ENCODE measurements at regions not wholly inside any gene's neighbourhood (a gene's known extent, or its start where the extent isn't known, plus 50 kb on each side); places are given as distances from the start of the nearest gene placed in this dataset.
A peak's percentile ranks its signal among the peaks of the same experiment; 100 is the strongest.

- H2AFZ ChIP-seq (ENCODE audit: low read length), result no peak overlapping the region
- intact Hi-C loops (cut with micrococcal nuclease; ENCODE audit: unreplicated experiment), result no loop called here
- BruUV-seq (replicated peaks), result no TSS peak
Observed at GRCh38 chr6:26205161-26205624, 118.0 kb downstream of the HFE start.

GRCh38 chr6:26205625-26206574, 118.7 kb downstream of the HFE start:
- Histone ChIP-seq H3K27ac (ENCODE audit: low read depth, low read length, poor library complexity, severe bottlenecking) (peak overlapping the region; percentile 93), H3K4me1 (ENCODE audit: insufficient read depth, low read length, poor library complexity, severe bottlenecking) (peaks cover 65% of the 10 kb centered on the region), H2AFZ (ENCODE audit: low read length) (no peak overlapping the region), H3K4me3 (ENCODE audit: low read depth, low read length, poor library complexity, severe bottlenecking) (peak overlapping the region; percentile 79), H3K9me3 (ENCODE audit: low read length) (no peaks in the 10 kb centered on the region), H3K79me2 (ENCODE audit: insufficient read depth, low read depth, low read length) (no peaks in the 10 kb centered on the region; the same call in 1 of the 2 replicates), H3K36me3 (ENCODE audit: insufficient read depth, low read length) (no peaks in the 10 kb centered on the region), H3K4me2 (ENCODE audit: low read length) (peak overlapping the region; percentile 98), H3K9me2 (ENCODE audit: insufficient read depth, low read length) (no peaks in the 10 kb centered on the region), H4K20me1 (ENCODE audit: insufficient read depth, low read length) (no peaks in the 10 kb centered on the region)
- intact Hi-C loops (cut with micrococcal nuclease; ENCODE audit: unreplicated experiment), result no loop called here
- POLR2A ChIA-PET, result interaction anchor here (0.6 to 22.5 kb wide), 20 partner anchors 10 to 1662 kb away, joined by 3 to 505 read pairs (median 6); a partner anchor contains a TSS
- DNase-seq (ENCODE audit: low spot score), result peak; percentile 78
- CTCF ChIA-PET (ENCODE audit: unreplicated experiment), result no interaction called here
- no TSS peak for BruUV-seq (replicated peaks)
- TF ChIP-seq EZH2phosphoT487 (IDR thresholded peaks at IDR 0.05; ENCODE audit: borderline replicate concordance, low read depth, low read length), result no peak
- TF ChIP-seq, protein P1, sequence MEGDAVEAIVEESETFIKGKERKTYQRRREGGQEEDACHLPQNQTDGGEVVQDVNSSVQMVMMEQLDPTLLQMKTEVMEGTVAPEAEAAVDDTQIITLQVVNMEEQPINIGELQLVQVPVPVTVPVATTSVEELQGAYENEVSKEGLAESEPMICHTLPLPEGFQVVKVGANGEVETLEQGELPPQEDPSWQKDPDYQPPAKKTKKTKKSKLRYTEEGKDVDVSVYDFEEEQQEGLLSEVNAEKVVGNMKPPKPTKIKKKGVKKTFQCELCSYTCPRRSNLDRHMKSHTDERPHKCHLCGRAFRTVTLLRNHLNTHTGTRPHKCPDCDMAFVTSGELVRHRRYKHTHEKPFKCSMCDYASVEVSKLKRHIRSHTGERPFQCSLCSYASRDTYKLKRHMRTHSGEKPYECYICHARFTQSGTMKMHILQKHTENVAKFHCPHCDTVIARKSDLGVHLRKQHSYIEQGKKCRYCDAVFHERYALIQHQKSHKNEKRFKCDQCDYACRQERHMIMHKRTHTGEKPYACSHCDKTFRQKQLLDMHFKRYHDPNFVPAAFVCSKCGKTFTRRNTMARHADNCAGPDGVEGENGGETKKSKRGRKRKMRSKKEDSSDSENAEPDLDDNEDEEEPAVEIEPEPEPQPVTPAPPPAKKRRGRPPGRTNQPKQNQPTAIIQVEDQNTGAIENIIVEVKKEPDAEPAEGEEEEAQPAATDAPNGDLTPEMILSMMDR (conservative IDR thresholded peaks at IDR 0.05; ENCODE audit: low read length), result no peak

More at GRCh38 chr6:26205161-26205624, 118.0 kb downstream of the HFE start:
- POLR2A ChIA-PET, result interaction anchor here (0.5 to 22.5 kb wide), 20 partner anchors 9 to 1688 kb away, joined by 3 to 505 read pairs (median 4); a partner anchor contains a TSS
- H3K79me2 ChIP-seq (ENCODE audit: insufficient read depth, low read depth, low read length), result no peaks in the 10 kb centered on the region; the same call in 1 of the 2 replicates
- H4K20me1 ChIP-seq (ENCODE audit: insufficient read depth, low read length), result no peaks in the 10 kb centered on the region
- peaks cover 63% of the 10 kb centered on the region for H3K4me1 ChIP-seq (ENCODE audit: insufficient read depth, low read length, poor library complexity, severe bottlenecking)
- no peaks in the 10 kb centered on the region for H3K9me3 ChIP-seq (ENCODE audit: low read length)
- peak overlapping the region; percentile 93 for H3K27ac ChIP-seq (ENCODE audit: low read depth, low read length, poor library complexity, severe bottlenecking)
- peak overlapping the region; percentile 79 for H3K4me3 ChIP-seq (ENCODE audit: low read depth, low read length, poor library complexity, severe bottlenecking)
- DNase-seq (ENCODE audit: low spot score), result peak; percentile 92
- H3K9me2 ChIP-seq (ENCODE audit: insufficient read depth, low read length), result no peaks in the 10 kb centered on the region
- CTCF ChIA-PET (ENCODE audit: unreplicated experiment), result no interaction called here
- H3K36me3 ChIP-seq (ENCODE audit: insufficient read depth, low read length), result no peaks in the 10 kb centered on the region
- TF ChIP-seq, protein P1 (conservative IDR thresholded peaks at IDR 0.05; ENCODE audit: low read length), result no peak
- TF ChIP-seq EZH2phosphoT487 (IDR thresholded peaks at IDR 0.05; ENCODE audit: borderline replicate concordance, low read depth, low read length), result no peak
- H3K4me2 ChIP-seq (ENCODE audit: low read length), result peak overlapping the region; percentile 98
